BE2C (cell line): ENCODE measurements at regions not wholly inside any gene's neighbourhood (a gene's known extent, or its start where the extent isn't known, plus 50 kb on each side); places are given as distances from the start of the nearest gene placed in this dataset.
A peak's percentile ranks its signal among the peaks of the same experiment; 100 is the strongest.
"Not testable (repeated sequence)": the region's sequence is repeated elsewhere in the genome, so short reads cannot be mapped to it uniquely, and the experiment has no call there.

Source experiments
- DNase-seq: peaks from one replicate; pipeline ENCODE4 v3.0.0-alpha.2; 2020
- H3K27me3 ChIP-seq: fragments of 250-450 bp; sonication (Bioruptor Pico); 2 replicates; pipeline ENCODE4 v1.5.1; 2020; ENCODE audit warnings: mild to moderate bottlenecking
- H3K36me3 ChIP-seq: fragments of 250-450 bp; sonication (Bioruptor Pico); 2 replicates; pipeline ENCODE4 v1.5.1; 2020; ENCODE audit warnings: mild to moderate bottlenecking
- H3K4me1 ChIP-seq: fragments of 250-450 bp; sonication (Bioruptor Pico); 2 replicates; pipeline ENCODE4 v1.5.1; 2020
- H3K4me3 ChIP-seq: 2 replicates; pipeline ENCODE4 v1.5.1; 2011; ENCODE audit warnings: low read depth, low read length
- H3K9me3 ChIP-seq: fragments of 250-450 bp; sonication (Bioruptor Pico); 2 replicates; pipeline ENCODE4 v1.5.1; 2020
- CTCF ChIP-seq: IDR thresholded peaks from 2 replicates; pipeline ENCODE4 v1.5.1; 2012; ENCODE audit warnings: mild to moderate bottlenecking, low read depth, low read length

GRCh38 chr5:157948738-157949410, 89.9 kb upstream of the CLINT1 start:
- no peaks in the 10 kb centered on the region for H3K36me3 ChIP-seq
- no peaks in the 10 kb centered on the region for H3K9me3 ChIP-seq
- peak overlapping the region; percentile 29 for H3K4me3 ChIP-seq
- no peaks in the 10 kb centered on the region for H3K27me3 ChIP-seq
- H3K4me1 ChIP-seq, result no peaks in the 10 kb centered on the region
- peak; percentile 92 for DNase-seq
- TF ChIP-seq CTCF, result peak; percentile 94

GRCh38 chr5:157947156-157947555, 88.2 kb upstream of the CLINT1 start:
- Histone ChIP-seq H3K4me1 (no peaks in the 10 kb centered on the region), H3K27me3 (no peaks in the 10 kb centered on the region), H3K36me3 (no peaks in the 10 kb centered on the region), H3K4me3 (no peak overlapping the region), H3K9me3 (no peaks in the 10 kb centered on the region)
- DNase-seq, result no peak
- TF ChIP-seq CTCF, result no peak

- not testable (repeated sequence) for DNase-seq, H3K36me3 ChIP-seq, H3K4me3 ChIP-seq, H3K27me3 ChIP-seq, H3K4me1 ChIP-seq, H3K9me3 ChIP-seq
These were observed 86.9 kb upstream of the CLINT1 start for GRCh38 chr5:157945822-157946221.

GRCh38 chr5:157944938-157945337, 86.0 kb upstream of the CLINT1 start:
- H3K27me3 ChIP-seq, result no peaks in the 10 kb centered on the region
- no peaks in the 10 kb centered on the region for H3K4me1 ChIP-seq
- no peak for TF ChIP-seq CTCF
- no peaks in the 10 kb centered on the region for H3K36me3 ChIP-seq
- H3K9me3 ChIP-seq, result no peaks in the 10 kb centered on the region
- no peak for DNase-seq
- no peak overlapping the region for H3K4me3 ChIP-seq

GRCh38 chr5:157944077-157944633, 85.2 kb upstream of the CLINT1 start:
- Histone ChIP-seq H3K9me3 (no peaks in the 10 kb centered on the region), H3K4me3 (no peak overlapping the region), H3K4me1 (no peaks in the 10 kb centered on the region), H3K27me3 (no peaks in the 10 kb centered on the region), H3K36me3 (no peaks in the 10 kb centered on the region)
- DNase-seq, result no peak
- no peak for TF ChIP-seq CTCF

- H3K4me3 ChIP-seq, result no peak overlapping the region
- H3K27me3 ChIP-seq, result no peaks in the 10 kb centered on the region
- no peak for DNase-seq
- H3K36me3 ChIP-seq, result no peaks in the 10 kb centered on the region
- H3K9me3 ChIP-seq, result no peaks in the 10 kb centered on the region
- no peak for TF ChIP-seq CTCF
- H3K4me1 ChIP-seq, result no peaks in the 10 kb centered on the region
These were observed 83.7 kb upstream of the CLINT1 start for GRCh38 chr5:157942595-157942994.

GRCh38 chr5:157941616-157942015, 82.7 kb upstream of the CLINT1 start:
- no peak overlapping the region for H3K4me3 ChIP-seq
- TF ChIP-seq CTCF, result no peak
- H3K4me1 ChIP-seq, result no peaks in the 10 kb centered on the region
- H3K27me3 ChIP-seq, result no peaks in the 10 kb centered on the region
- no peaks in the 10 kb centered on the region for H3K36me3 ChIP-seq
- no peaks in the 10 kb centered on the region for H3K9me3 ChIP-seq
- no peak for DNase-seq

- not testable (repeated sequence) for H3K9me3 ChIP-seq, H3K36me3 ChIP-seq, H3K27me3 ChIP-seq, DNase-seq, H3K4me1 ChIP-seq, H3K4me3 ChIP-seq
These were observed 79.2 kb upstream of the CLINT1 start for GRCh38 chr5:157938101-157938500.

GRCh38 chr5:157936776-157937501, 78.0 kb upstream of the CLINT1 start:
- DNase-seq, H3K27me3 ChIP-seq, H3K4me3 ChIP-seq, H3K4me1 ChIP-seq, H3K9me3 ChIP-seq, H3K36me3 ChIP-seq: not testable (repeated sequence)
